ENCODE measurements at regions not wholly inside any gene's neighbourhood (a gene's known extent, or its start where the extent isn't known, plus 50 kb on each side); places are given as distances from the start of the nearest gene placed in this dataset.

GRCh38 chr1:239861985-239862384 lies 229.7 kb upstream of the FMN2 start:
- DNase-seq (ENCODE audit: extremely low read depth, low read depth) = no peak
- no peak overlapping the region for H3K4me3 ChIP-seq (replicated peaks; ENCODE audit: low read depth, low read length)
- TF ChIP-seq, protein P1, sequence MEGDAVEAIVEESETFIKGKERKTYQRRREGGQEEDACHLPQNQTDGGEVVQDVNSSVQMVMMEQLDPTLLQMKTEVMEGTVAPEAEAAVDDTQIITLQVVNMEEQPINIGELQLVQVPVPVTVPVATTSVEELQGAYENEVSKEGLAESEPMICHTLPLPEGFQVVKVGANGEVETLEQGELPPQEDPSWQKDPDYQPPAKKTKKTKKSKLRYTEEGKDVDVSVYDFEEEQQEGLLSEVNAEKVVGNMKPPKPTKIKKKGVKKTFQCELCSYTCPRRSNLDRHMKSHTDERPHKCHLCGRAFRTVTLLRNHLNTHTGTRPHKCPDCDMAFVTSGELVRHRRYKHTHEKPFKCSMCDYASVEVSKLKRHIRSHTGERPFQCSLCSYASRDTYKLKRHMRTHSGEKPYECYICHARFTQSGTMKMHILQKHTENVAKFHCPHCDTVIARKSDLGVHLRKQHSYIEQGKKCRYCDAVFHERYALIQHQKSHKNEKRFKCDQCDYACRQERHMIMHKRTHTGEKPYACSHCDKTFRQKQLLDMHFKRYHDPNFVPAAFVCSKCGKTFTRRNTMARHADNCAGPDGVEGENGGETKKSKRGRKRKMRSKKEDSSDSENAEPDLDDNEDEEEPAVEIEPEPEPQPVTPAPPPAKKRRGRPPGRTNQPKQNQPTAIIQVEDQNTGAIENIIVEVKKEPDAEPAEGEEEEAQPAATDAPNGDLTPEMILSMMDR (IDR thresholded peaks at IDR 0.05; ENCODE audit: low read depth, low read length, missing control alignments) = no peak

- DNase-seq (ENCODE audit: extremely low read depth, low read depth) = no peak
Measured at GRCh38 chr1:239868058-239868832, 223.4 kb upstream of the FMN2 start.

DNA sequence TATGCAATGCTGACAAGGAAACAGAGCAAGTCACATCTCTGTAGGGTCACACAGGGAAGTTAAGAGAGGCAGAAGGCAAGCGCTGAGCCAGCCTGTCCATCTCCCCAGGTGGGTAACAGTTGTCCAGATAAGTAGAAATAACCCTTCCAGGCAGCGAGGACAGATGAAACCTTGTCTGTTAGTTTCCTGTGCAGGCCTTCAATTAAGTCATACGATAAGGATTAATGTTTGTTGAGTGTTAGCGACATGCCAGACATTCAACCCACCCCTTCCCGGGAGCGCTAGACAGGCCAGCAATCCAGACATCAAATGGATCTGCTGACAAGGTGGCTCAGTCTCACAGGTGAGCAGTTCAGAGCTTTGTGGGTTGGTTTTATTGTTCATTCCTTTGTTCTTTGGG lies 221.5 kb upstream of the FMN2 start:
- no peak for DNase-seq (ENCODE audit: extremely low read depth, low read depth)
- H3K4me3 ChIP-seq (replicated peaks; ENCODE audit: low read depth, low read length) = no peak overlapping the region
- TF ChIP-seq, protein P1 (IDR thresholded peaks at IDR 0.05; ENCODE audit: low read depth, low read length, missing control alignments) = no peak

More at GRCh38 chr1:239868058-239868832, 223.4 kb upstream of the FMN2 start:
- H3K4me3 ChIP-seq (replicated peaks; ENCODE audit: low read depth, low read length) = no peak overlapping the region
- TF ChIP-seq, protein P1 (IDR thresholded peaks at IDR 0.05; ENCODE audit: low read depth, low read length, missing control alignments) = no peak

DNA sequence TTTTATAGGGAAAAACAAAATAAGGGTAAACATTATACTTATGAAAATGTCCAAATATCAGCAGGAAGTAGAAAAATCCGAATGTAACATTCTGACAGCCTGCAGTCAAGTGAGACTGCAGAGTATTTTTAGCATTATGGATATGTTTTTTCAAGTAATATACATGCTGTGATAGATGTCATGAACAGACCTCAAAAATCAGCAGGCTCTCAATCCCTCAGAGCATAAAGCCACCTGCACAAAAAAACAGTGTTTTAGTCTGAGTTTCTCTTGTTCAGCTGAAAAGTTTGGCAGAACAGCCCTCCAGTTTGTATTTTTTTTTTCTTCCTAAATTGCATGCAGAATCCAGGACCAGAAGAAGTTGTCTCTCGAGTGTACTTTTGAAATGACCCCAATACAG lies 219.1 kb upstream of the FMN2 start:
- no peak for DNase-seq (ENCODE audit: extremely low read depth, low read depth)
- TF ChIP-seq, protein P1 (IDR thresholded peaks at IDR 0.05; ENCODE audit: low read depth, low read length, missing control alignments) = no peak
- H3K4me3 ChIP-seq (replicated peaks; ENCODE audit: low read depth, low read length) = no peak overlapping the region

- DNase-seq (ENCODE audit: extremely low read depth, low read depth) = no peak
- TF ChIP-seq, protein P1 (IDR thresholded peaks at IDR 0.05; ENCODE audit: low read depth, low read length, missing control alignments) = no peak
- no peak overlapping the region for H3K4me3 ChIP-seq (replicated peaks; ENCODE audit: low read depth, low read length)
Measured at GRCh38 chr1:239874831-239875230, 216.9 kb upstream of the FMN2 start.

DNA sequence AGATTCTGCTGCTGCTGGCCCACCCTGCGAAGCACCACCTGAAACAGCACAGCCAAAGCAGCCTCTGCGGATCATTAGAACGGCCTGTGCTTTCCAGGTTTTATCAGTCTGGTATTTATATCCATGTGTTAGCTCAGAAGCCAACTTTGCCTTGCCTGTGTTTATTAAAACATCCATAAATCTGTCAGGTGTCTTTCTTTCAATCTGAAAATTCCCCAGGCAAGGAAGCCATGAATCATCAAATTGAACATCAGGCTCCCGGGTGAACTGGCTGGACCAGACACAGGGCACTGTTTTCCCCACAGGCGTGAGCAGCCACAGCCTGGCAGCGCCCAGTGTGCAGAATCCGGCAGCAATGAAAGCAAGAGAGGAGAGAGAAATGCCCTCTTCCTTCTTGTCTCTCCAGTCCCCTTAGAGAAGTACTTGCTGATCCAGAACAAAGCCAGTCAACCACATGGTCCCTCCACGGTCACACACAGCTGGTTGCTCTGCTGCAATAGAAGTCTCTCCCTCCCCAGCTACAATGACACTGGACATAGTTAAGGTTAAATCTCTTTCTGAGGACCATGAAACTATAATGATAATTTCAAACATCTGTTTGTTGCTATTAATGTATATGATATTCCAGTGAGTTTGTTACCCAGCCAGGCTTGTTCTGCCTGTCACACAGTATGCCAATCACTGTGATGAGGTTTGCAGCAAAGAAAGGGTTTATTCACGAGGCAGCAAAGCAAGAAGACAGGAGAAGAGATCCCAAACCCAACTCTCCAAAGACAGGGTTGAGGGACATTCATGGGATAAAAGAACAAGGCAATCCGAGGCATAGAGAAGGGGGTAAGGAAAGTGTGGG lies 212.1 kb upstream of the FMN2 start:
- DNase-seq (ENCODE audit: extremely low read depth, low read depth) = no peak
- TF ChIP-seq, protein P1 (IDR thresholded peaks at IDR 0.05; ENCODE audit: low read depth, low read length, missing control alignments) = no peak
- H3K4me3 ChIP-seq (replicated peaks; ENCODE audit: low read depth, low read length) = no peak overlapping the region

Data from HFF-Myc (cell line).